Endothelial cell of umbilical vein (primary cell): ENCODE measurements at regions not wholly inside any gene's neighbourhood (a gene's known extent, or its start where the extent isn't known, plus 50 kb on each side); places are given as distances from the start of the nearest gene placed in this dataset.

ENCODE experiments used
- CTCF ChIP-seq, 2 donors: IDR thresholded peaks; 1 replicate in 1 of 2; 2 replicates in 1 of 2; pipeline ENCODE4 v1.5.1; 2011; ENCODE audit warnings: low read length in 2 of 2, mild to moderate bottlenecking in 2 of 2, moderate library complexity in 2 of 2, control low read depth in 1 of 2, inconsistent platforms in 1 of 2, low read depth in 1 of 2; ENCODE audit not compliant: insufficient read depth in 1 of 2; ENCODE audit errors: extremely low read depth in 1 of 2
- EZH2 ChIP-seq: IDR thresholded peaks from 2 replicates; pipeline ENCODE4 v1.6.1; 2012; ENCODE audit warnings: borderline replicate concordance, low read depth, mild to moderate bottlenecking, moderate library complexity, low read length, inconsistent platforms; ENCODE audit not compliant: severe bottlenecking
- POLR2AphosphoS5 ChIP-seq: IDR thresholded peaks from 2 replicates; pipeline ENCODE4 v1.6.1; 2012; ENCODE audit warnings: low read depth, mild to moderate bottlenecking, control low read depth, low read length, moderate library complexity; ENCODE audit not compliant: insufficient read depth

GRCh38 chr12:130111965-130112496, 50.2 kb upstream of the FZD10 start:
- TF ChIP-seq CTCF (IDR thresholded peaks at IDR 0.05; ENCODE audit: extremely low read depth in 1 of 2, insufficient read depth in 1 of 2, low read depth in 1 of 2, low read length in 2 of 2) (no peak), POLR2AphosphoS5 (no peak), EZH2 (no peak)
